ENCODE measurements at regions not wholly inside any gene's neighbourhood (a gene's known extent, or its start where the extent isn't known, plus 50 kb on each side); places are given as distances from the start of the nearest gene placed in this dataset.

DNA sequence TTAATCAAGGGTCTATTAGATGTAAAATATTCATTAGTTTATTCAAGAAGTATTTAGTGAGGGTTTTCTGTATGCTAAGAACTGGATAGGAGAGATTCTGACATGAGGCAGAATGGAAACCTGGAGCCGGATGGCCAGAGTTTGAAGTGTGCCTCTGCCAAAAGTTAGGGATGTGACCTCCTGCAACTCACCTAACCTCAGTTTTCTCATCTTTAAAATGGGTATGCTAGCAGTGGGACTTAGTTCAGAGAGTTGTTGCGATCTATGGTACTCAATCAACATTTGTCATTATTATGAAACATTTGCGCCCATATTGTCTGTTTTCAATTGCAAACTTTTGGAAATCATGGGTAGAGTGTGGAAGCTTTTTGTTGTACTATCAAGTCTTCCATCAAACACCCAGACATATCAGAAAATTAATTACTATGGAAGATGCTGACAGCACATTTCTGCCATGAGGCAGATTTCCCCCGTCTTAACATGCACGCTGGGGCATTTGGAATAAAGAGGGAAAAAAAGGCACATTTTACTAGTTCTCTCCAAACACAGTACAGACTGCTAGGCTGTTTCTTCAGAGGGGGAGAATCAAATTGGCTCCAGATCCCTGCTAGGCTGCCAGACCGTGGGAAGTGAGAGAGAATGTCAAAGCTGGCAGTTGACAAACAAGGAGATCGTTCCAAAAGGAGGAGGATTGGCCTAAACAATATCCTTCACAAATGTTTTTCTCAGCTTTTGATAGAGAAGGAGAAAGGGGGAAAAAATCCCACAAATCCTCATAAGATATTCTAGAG is 205.3 kb upstream of the TSHZ2 start:
- TF ChIP-seq RAD21 (IDR thresholded peaks at IDR 0.05) (no peak), TAF1 (conservative IDR thresholded peaks at IDR 0.05) (no peak), HNF4G (IDR thresholded peaks at IDR 0.05) (no peak), JUND (IDR thresholded peaks at IDR 0.05) (no peak), SP1 (IDR thresholded peaks at IDR 0.05) (no peak)
- TF ChIP-seq, protein P1, sequence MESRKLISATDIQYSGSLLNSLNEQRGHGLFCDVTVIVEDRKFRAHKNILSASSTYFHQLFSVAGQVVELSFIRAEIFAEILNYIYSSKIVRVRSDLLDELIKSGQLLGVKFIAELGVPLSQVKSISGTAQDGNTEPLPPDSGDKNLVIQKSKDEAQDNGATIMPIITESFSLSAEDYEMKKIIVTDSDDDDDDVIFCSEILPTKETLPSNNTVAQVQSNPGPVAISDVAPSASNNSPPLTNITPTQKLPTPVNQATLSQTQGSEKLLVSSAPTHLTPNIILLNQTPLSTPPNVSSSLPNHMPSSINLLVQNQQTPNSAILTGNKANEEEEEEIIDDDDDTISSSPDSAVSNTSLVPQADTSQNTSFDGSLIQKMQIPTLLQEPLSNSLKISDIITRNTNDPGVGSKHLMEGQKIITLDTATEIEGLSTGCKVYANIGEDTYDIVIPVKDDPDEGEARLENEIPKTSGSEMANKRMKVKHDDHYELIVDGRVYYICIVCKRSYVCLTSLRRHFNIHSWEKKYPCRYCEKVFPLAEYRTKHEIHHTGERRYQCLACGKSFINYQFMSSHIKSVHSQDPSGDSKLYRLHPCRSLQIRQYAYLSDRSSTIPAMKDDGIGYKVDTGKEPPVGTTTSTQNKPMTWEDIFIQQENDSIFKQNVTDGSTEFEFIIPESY (IDR thresholded peaks at IDR 0.05) = no peak
- TF ChIP-seq, protein P2, sequence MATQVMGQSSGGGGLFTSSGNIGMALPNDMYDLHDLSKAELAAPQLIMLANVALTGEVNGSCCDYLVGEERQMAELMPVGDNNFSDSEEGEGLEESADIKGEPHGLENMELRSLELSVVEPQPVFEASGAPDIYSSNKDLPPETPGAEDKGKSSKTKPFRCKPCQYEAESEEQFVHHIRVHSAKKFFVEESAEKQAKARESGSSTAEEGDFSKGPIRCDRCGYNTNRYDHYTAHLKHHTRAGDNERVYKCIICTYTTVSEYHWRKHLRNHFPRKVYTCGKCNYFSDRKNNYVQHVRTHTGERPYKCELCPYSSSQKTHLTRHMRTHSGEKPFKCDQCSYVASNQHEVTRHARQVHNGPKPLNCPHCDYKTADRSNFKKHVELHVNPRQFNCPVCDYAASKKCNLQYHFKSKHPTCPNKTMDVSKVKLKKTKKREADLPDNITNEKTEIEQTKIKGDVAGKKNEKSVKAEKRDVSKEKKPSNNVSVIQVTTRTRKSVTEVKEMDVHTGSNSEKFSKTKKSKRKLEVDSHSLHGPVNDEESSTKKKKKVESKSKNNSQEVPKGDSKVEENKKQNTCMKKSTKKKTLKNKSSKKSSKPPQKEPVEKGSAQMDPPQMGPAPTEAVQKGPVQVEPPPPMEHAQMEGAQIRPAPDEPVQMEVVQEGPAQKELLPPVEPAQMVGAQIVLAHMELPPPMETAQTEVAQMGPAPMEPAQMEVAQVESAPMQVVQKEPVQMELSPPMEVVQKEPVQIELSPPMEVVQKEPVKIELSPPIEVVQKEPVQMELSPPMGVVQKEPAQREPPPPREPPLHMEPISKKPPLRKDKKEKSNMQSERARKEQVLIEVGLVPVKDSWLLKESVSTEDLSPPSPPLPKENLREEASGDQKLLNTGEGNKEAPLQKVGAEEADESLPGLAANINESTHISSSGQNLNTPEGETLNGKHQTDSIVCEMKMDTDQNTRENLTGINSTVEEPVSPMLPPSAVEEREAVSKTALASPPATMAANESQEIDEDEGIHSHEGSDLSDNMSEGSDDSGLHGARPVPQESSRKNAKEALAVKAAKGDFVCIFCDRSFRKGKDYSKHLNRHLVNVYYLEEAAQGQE (IDR thresholded peaks at IDR 0.05) = no peak
- TF ChIP-seq, protein P3, sequence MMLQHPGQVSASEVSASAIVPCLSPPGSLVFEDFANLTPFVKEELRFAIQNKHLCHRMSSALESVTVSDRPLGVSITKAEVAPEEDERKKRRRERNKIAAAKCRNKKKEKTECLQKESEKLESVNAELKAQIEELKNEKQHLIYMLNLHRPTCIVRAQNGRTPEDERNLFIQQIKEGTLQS (IDR thresholded peaks at IDR 0.05) = no peak
- 79% methylated on average over 7 of the region's 7 CpGs for WGBS

GRCh38 chr20:52763321-52763853 is 208.8 kb upstream of the TSHZ2 start:
- Histone ChIP-seq H3K27ac (ENCODE audit: low read depth in 1 of 2, low read length in 2 of 2) (no peak overlapping the region), H3K4me1 (ENCODE audit: control insufficient read depth in 4 of 4, insufficient read depth in 4 of 4, low read length in 3 of 4) (no peaks in the 10 kb centered on the region), H3K9ac (ENCODE audit: low read depth in 1 of 2, low read length in 2 of 2) (no peak overlapping the region), H3K9me3 (ENCODE audit: control insufficient read depth in 4 of 4, low read length in 3 of 4) (no peaks in the 10 kb centered on the region), H3K4me3 (ENCODE audit: low read depth in 1 of 3, low read length in 3 of 3) (no peak overlapping the region), H3K36me3 (ENCODE audit: control insufficient read depth in 4 of 4, insufficient read depth in 3 of 4, low read depth in 1 of 4, low read length in 3 of 4) (no peaks in the 10 kb centered on the region), H3K27me3 (ENCODE audit: control insufficient read depth in 4 of 4, insufficient read depth in 4 of 4, low read length in 3 of 4) (no peaks in the 10 kb centered on the region)
- 84% methylated on average over 9 of the region's 9 CpGs for WGBS
- no peak for DNase-seq (ENCODE audit: low spot score)
- TF ChIP-seq HNF4A (conservative IDR thresholded peaks at IDR 0.05) (no peak), EGR1 (IDR thresholded peaks at IDR 0.05; ENCODE audit: low read depth in 2 of 2) (no peak), FOXA1 (IDR thresholded peaks at IDR 0.05) (no peak), FOXA2 (IDR thresholded peaks at IDR 0.05) (no peak), CTCF (IDR thresholded peaks at IDR 0.05; ENCODE audit: low read depth, low read length, missing input control) (no peak), JUND (IDR thresholded peaks at IDR 0.05) (no peak), NR2F2 (IDR thresholded peaks at IDR 0.05) (no peak), YY1 (IDR thresholded peaks at IDR 0.05) (no peak), RAD21 (IDR thresholded peaks at IDR 0.05) (no peak), GABPA (IDR thresholded peaks at IDR 0.05 in 1 of 2, conservative IDR thresholded peaks at IDR 0.05 in 1 of 2) (no peak), SP1 (IDR thresholded peaks at IDR 0.05) (no peak)
- TF ChIP-seq, protein P3 (IDR thresholded peaks at IDR 0.05) = no peak
- TF ChIP-seq, protein P1 (IDR thresholded peaks at IDR 0.05) = no peak
- TF ChIP-seq, protein P4, sequence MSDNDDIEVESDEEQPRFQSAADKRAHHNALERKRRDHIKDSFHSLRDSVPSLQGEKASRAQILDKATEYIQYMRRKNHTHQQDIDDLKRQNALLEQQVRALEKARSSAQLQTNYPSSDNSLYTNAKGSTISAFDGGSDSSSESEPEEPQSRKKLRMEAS (IDR thresholded peaks at IDR 0.05) = no peak

More for the DNA sequence above, 205.3 kb upstream of the TSHZ2 start:
- Histone ChIP-seq H3K9ac (ENCODE audit: low read depth in 1 of 2, low read length in 2 of 2) (no peak overlapping the region), H3K27ac (ENCODE audit: low read depth in 1 of 2, low read length in 2 of 2) (no peak overlapping the region), H3K27me3 (ENCODE audit: control insufficient read depth in 4 of 4, insufficient read depth in 4 of 4, low read length in 3 of 4) (no peaks in the 10 kb centered on the region), H3K4me3 (ENCODE audit: low read depth in 1 of 3, low read length in 3 of 3) (no peak overlapping the region), H3K4me1 (ENCODE audit: control insufficient read depth in 4 of 4, insufficient read depth in 4 of 4, low read length in 3 of 4) (no peaks in the 10 kb centered on the region), H3K36me3 (ENCODE audit: control insufficient read depth in 4 of 4, insufficient read depth in 3 of 4, low read depth in 1 of 4, low read length in 3 of 4) (no peaks in the 10 kb centered on the region), H3K9me3 (ENCODE audit: control insufficient read depth in 4 of 4, low read length in 3 of 4) (no peaks in the 10 kb centered on the region)
- DNase-seq (ENCODE audit: low spot score) = no peak
